A549 (cell line): ENCODE measurements at regions not wholly inside any gene's neighbourhood (a gene's known extent, or its start where the extent isn't known, plus 50 kb on each side); places are given as distances from the start of the nearest gene placed in this dataset.

ENCODE experiments used
- ATAC-seq, 2 experiments: fragments of 200-7000 bp in 1 of 2; fragments of >200 bp in 1 of 2; cut with Nextera tagmentation in 1 of 2; cut with Tn5 transposase in 1 of 2; 3 replicates each; pipeline versions ENCODE4 v1.8.0 to v1.9.1; 2018 to 2020; ENCODE audit warnings: mild to moderate bottlenecking in 1 of 2, moderate library complexity in 1 of 2
- CTCF ChIA-PET: fragments of 300-600 bp; sonication (Branson Sonifier 250); formaldehyde crosslinking; extraction: SDS; loops from one replicate; lab custom pipeline; 2021; ENCODE audit warnings: antibody characterized with exemption, inconsistent platforms; lab: Yijun Ruan, JAX
- POLR2A ChIA-PET: fragments of 350-600 bp; formaldehyde crosslinking; extraction: SDS; loops from one replicate; lab custom pipeline; 2021; ENCODE audit warnings: antibody characterized with exemption, inconsistent platforms; lab: Yijun Ruan, JAX
- DNase-seq, 2 experiments: peaks; one replicate each; pipeline versions ENCODE4 v3.0.0 to v3.0.0-alpha.2; 2011 to 2016; ENCODE audit warnings: low read depth in 1 of 2, low spot score in 1 of 2
- FAIRE-seq: peaks from 2 replicates; lab custom pipeline; 2011; peaks lifted over from hg19 to GRCh38; lab: Jason Lieb, UNC
- H3K27ac ChIP-seq, 2 experiments: fragments of >200 bp; sonication (Bioruptor Twin); formaldehyde crosslinking; 3 replicates each; pipeline ENCODE4 v1.5.1; 2016 to 2017
- H3K4me1 ChIP-seq: fragments of >200 bp; sonication (Bioruptor Twin); formaldehyde crosslinking; 3 replicates; pipeline ENCODE4 v1.6.1; 2016
- H3K4me2 ChIP-seq: fragments of >200 bp; sonication (Bioruptor Twin); formaldehyde crosslinking; 3 replicates; pipeline ENCODE4 v1.6.1; 2016
- H3K4me3 ChIP-seq: fragments of >200 bp; sonication (Bioruptor Twin); formaldehyde crosslinking; 3 replicates; pipeline ENCODE4 v1.5.1; 2016
- H3K9me3 ChIP-seq: fragments of >200 bp; sonication (Bioruptor Twin); formaldehyde crosslinking; 3 replicates; pipeline ENCODE4 v1.6.1; 2016
- CBX2 ChIP-seq: fragments of 200-600 bp; sonication (generic); IDR thresholded peaks from 2 replicates; pipeline ENCODE4 v1.6.1; 2016; ENCODE audit warnings: low read depth, mild to moderate bottlenecking, borderline replicate concordance
- CEBPB ChIP-seq, 2 experiments: fragments of >200 bp in 1 of 2; sonication (Bioruptor Twin) in 1 of 2; formaldehyde crosslinking in 1 of 2; IDR thresholded peaks; 2 replicates each; pipeline ENCODE4 v1.6.1; 2012 to 2016
- CHD4 ChIP-seq: fragments of 200-600 bp; sonication (generic); IDR thresholded peaks from 2 replicates; pipeline ENCODE4 v1.6.1; 2016; ENCODE audit warnings: antibody characterized with exemption, mild to moderate bottlenecking, borderline replicate concordance
- EP300 ChIP-seq, 2 experiments: fragments of >200 bp; sonication (Bioruptor Twin); formaldehyde crosslinking; IDR thresholded peaks; 2 replicates in 1 of 2; 3 replicates in 1 of 2; pipeline ENCODE4 v1.6.1; 2016 to 2017
- ESRRA ChIP-seq: fragments of 150-350 bp; IDR thresholded peaks from 2 replicates; pipeline ENCODE4 v1.6.1; 2014; ENCODE audit warnings: mild to moderate bottlenecking, low read length, borderline replicate concordance
- FOSL2 ChIP-seq, 2 experiments: fragments of 450-650 bp in 1 of 2; fragments of >200 bp in 1 of 2; sonication (Bioruptor Twin) in 1 of 2; formaldehyde crosslinking; IDR thresholded peaks; 2 replicates each; pipeline versions ENCODE4 v1.5.0 to v1.6.1; 2016 to 2020; ENCODE audit warnings: mild to moderate bottlenecking in 1 of 2, moderate library complexity in 1 of 2
- FOXS1 ChIP-seq: fragments of 250-450 bp; sonication (Bioruptor Pico); IDR thresholded peaks from 2 replicates; pipeline ENCODE4 v1.5.0; 2020; ENCODE audit warnings: mild to moderate bottlenecking, moderate library complexity
- HDAC2 ChIP-seq: fragments of 200-600 bp; sonication (generic); IDR thresholded peaks from 2 replicates; pipeline ENCODE4 v1.6.1; 2016
- HOXB13 ChIP-seq: fragments of 250-450 bp; sonication (Bioruptor Pico); IDR thresholded peaks from 2 replicates; pipeline ENCODE4 v1.5.0; 2020; ENCODE audit warnings: low read depth, mild to moderate bottlenecking, moderate library complexity
- KDM5A ChIP-seq: fragments of 200-600 bp; sonication (generic); IDR thresholded peaks from 2 replicates; pipeline ENCODE4 v1.6.1; 2016; ENCODE audit warnings: antibody characterized with exemption, mild to moderate bottlenecking
- MAFK ChIP-seq: fragments of 450-650 bp; IDR thresholded peaks from 2 replicates; pipeline ENCODE4 v1.6.1; 2014; ENCODE audit not compliant: partially characterized antibody
- NFE2L2 ChIP-seq: fragments of 150-350 bp; conservative IDR thresholded peaks from 2 replicates; pipeline ENCODE4 v1.6.1; 2014; ENCODE audit warnings: low read length
- RAD21 ChIP-seq, 2 experiments: fragments of >200 bp in 1 of 2; sonication (Bioruptor Twin) in 1 of 2; formaldehyde crosslinking in 1 of 2; IDR thresholded peaks in 1 of 2; conservative IDR thresholded peaks in 1 of 2; 2 replicates in 1 of 2; 3 replicates in 1 of 2; pipeline ENCODE4 v1.6.1; 2012 to 2018; ENCODE audit warnings: inconsistent platforms in 1 of 2
- SREBF2 ChIP-seq: fragments of 450-650 bp; IDR thresholded peaks from 2 replicates; pipeline ENCODE4 v1.6.1; 2014; ENCODE audit warnings: mild to moderate bottlenecking, moderate library complexity
- TFCP2L1 ChIP-seq: fragments of 250-450 bp; sonication (Bioruptor Pico); IDR thresholded peaks from 2 replicates; pipeline ENCODE4 v1.5.0; 2021; ENCODE audit warnings: mild to moderate bottlenecking
- TP53 ChIP-seq: fragments of 250-450 bp; sonication (Bioruptor Pico); IDR thresholded peaks from 2 replicates; pipeline ENCODE4 v1.5.0; 2021; ENCODE audit warnings: mild to moderate bottlenecking, moderate library complexity
- ZNF302 ChIP-seq: fragments of 250-450 bp; sonication (Bioruptor Pico); IDR thresholded peaks from 2 replicates; pipeline ENCODE4 v1.9.0; 2021; ENCODE audit warnings: inconsistent platforms, mild to moderate bottlenecking, moderate library complexity
- WGBS: methylation state at CpG from one replicate; pipeline ENCODE4 v1.1.6; 2017; ENCODE audit errors: missing lambda C conversion rate; 5-methylcytosine and 5-hydroxymethylcytosine counted together
- TF ChIP-seq, protein P1 (sequence below): fragments of 450-650 bp; IDR thresholded peaks from 2 replicates; pipeline ENCODE4 v1.6.1; 2014; ENCODE audit warnings: antibody characterized with exemption
- TF ChIP-seq, protein P2 (sequence below): fragments of 250-450 bp; sonication (Bioruptor Pico); IDR thresholded peaks from 2 replicates; pipeline ENCODE4 v1.5.0; 2020; ENCODE audit warnings: low read depth, mild to moderate bottlenecking, moderate library complexity
- TF ChIP-seq, protein P3 (sequence below): fragments of 150-350 bp; IDR thresholded peaks from 2 replicates; pipeline ENCODE4 v1.6.1; 2014; ENCODE audit warnings: low read depth, mild to moderate bottlenecking, low read length

DNA sequence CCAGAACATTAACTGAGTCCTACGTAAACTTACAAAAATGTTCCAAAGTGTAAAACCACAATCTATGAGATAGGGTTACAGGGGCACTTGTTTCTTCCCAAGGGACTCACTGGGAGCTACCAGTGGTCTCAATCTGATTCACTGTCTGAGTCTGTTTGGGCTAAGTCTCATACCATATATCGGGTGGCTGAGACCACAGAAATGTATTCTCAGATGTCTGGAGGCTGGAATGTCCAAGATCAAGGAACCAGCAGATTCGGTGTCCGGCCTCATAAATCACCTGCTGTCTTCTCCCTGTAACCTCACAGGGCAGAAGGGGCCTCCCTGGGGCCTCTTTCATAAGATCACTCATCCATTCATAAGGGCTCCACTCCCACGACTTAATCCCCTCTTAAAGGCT lies 616.3 kb upstream of the TMEM132C start:
- POLR2A ChIA-PET, result no interaction called here
- H3K4me3 ChIP-seq, result no peak overlapping the region
- H3K4me2 ChIP-seq, result no peak overlapping the region
- TF ChIP-seq FOSL2 (IDR thresholded peaks at IDR 0.05) (no peak), FOSL2 (CRISPR knock-in tag; IDR thresholded peaks at IDR 0.05) (no peak), FOXS1 (CRISPR knock-in tag) (no peak), KDM5A (no peak), EP300 (IDR thresholded peaks at IDR 0.05) (no peak), HDAC2 (no peak), RAD21 (conservative IDR thresholded peaks at IDR 0.05 in 1 of 2, IDR thresholded peaks at IDR 0.05 in 1 of 2) (no peak), CEBPB (IDR thresholded peaks at IDR 0.05) (no peak), ESRRA (no peak), CBX2 (no peak), TP53 (no peak), ZNF302 (CRISPR knock-in tag) (no peak), NFE2L2 (no peak)
- TF ChIP-seq, protein P1, sequence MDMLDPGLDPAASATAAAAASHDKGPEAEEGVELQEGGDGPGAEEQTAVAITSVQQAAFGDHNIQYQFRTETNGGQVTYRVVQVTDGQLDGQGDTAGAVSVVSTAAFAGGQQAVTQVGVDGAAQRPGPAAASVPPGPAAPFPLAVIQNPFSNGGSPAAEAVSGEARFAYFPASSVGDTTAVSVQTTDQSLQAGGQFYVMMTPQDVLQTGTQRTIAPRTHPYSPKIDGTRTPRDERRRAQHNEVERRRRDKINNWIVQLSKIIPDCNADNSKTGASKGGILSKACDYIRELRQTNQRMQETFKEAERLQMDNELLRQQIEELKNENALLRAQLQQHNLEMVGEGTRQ, result no peak
- TF ChIP-seq, all 56 proteins: peak for 0
- no peak overlapping the region for H3K27ac ChIP-seq
- CTCF ChIA-PET, result no interaction called here
- no peaks in the 10 kb centered on the region for H3K9me3 ChIP-seq
- 6% methylated on average over 5 of the region's 5 CpGs for WGBS
- FAIRE-seq, result no peak
- DNase-seq, result no peak
- no peaks in the 10 kb centered on the region for H3K4me1 ChIP-seq
- no peak for ATAC-seq

DNA sequence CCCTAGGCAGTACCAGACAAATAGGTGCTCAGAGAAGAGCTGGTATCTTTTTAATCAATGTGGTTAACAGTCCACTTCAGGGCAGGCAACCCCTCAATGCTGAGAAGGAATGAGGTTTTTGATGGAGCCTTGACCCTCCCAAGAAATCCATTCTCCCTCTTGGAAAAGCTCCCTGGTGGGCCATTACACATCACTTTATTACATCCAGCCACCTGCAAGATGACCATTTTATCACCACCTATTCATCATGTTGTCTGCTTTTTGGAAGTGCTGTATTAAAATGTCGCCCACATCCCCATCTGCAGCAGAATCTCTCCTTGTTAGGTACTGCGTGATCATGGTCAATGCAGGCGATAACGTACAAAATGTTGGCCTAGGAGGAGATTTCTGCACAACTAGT lies 614.7 kb upstream of the TMEM132C start:
- no peak for ATAC-seq
- Histone ChIP-seq H3K4me1 (no peaks in the 10 kb centered on the region), H3K27ac (no peak overlapping the region), H3K9me3 (no peaks in the 10 kb centered on the region), H3K4me3 (no peak overlapping the region), H3K4me2 (no peak overlapping the region)
- no peak for DNase-seq
- POLR2A ChIA-PET, result no interaction called here
- TF ChIP-seq KDM5A (no peak), SREBF2 (no peak), MAFK (no peak), CHD4 (no peak), ESRRA (no peak), TFCP2L1 (no peak)
- TF ChIP-seq, protein P2, sequence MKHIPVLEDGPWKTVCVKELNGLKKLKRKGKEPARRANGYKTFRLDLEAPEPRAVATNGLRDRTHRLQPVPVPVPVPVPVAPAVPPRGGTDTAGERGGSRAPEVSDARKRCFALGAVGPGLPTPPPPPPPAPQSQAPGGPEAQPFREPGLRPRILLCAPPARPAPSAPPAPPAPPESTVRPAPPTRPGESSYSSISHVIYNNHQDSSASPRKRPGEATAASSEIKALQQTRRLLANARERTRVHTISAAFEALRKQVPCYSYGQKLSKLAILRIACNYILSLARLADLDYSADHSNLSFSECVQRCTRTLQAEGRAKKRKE (CRISPR knock-in tag), result no peak
- CTCF ChIA-PET, result no interaction called here
- no peak for FAIRE-seq
- 17% methylated on average over 4 of the region's 4 CpGs for WGBS

DNA sequence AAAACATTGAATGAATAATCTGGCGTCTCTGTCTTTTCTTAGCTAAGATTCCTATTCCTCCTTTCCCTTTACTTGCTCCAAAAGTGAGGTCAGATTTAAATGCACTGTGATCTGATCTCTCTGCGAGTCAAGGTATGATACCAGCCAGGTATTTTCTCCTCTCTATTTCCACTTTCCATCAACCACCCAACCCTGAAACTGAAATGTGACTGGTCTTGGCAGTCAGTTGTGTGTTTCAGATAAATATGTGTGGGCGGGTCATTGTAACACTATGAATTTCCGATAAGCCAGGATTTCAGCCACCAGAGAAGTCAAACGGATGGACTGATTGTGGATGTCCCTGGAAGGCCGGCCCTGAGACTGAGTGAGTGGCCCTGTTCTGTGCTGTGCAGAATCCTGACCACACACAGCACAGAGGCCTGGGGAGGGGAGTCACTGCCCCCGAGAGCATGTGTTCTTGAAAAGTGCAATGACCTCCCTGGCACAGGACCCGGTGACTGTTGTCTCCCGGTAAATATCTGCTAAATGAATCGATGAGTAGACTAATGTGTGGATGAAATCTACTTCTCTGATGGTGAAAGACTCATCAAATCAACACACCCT lies 612.5 kb upstream of the TMEM132C start:
- no peak overlapping the region for H3K27ac ChIP-seq
- no peaks in the 10 kb centered on the region for H3K4me1 ChIP-seq
- CTCF ChIA-PET, result no interaction called here
- ATAC-seq (no peak), FAIRE-seq (no peak), DNase-seq (no peak)
- no peak overlapping the region for H3K4me3 ChIP-seq
- TF ChIP-seq, protein P3, sequence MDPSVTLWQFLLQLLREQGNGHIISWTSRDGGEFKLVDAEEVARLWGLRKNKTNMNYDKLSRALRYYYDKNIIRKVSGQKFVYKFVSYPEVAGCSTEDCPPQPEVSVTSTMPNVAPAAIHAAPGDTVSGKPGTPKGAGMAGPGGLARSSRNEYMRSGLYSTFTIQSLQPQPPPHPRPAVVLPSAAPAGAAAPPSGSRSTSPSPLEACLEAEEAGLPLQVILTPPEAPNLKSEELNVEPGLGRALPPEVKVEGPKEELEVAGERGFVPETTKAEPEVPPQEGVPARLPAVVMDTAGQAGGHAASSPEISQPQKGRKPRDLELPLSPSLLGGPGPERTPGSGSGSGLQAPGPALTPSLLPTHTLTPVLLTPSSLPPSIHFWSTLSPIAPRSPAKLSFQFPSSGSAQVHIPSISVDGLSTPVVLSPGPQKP, result no peak
- TF ChIP-seq, protein P1, result no peak
- TF ChIP-seq HOXB13 (CRISPR knock-in tag), result no peak
- H3K9me3 ChIP-seq, result no peaks in the 10 kb centered on the region
- WGBS, result 10% methylated on average over 9 of the region's 10 CpGs
- POLR2A ChIA-PET, result no interaction called here
- H3K4me2 ChIP-seq, result no peak overlapping the region
